Fibroblast of skin of scalp (primary cell): ENCODE measurements at regions not wholly inside any gene's neighbourhood (a gene's known extent, or its start where the extent isn't known, plus 50 kb on each side); places are given as distances from the start of the nearest gene placed in this dataset.

Experiments
- DNase-seq: peaks from one replicate; pipeline ENCODE4 v3.0.0-alpha.2; 2013

DNA sequence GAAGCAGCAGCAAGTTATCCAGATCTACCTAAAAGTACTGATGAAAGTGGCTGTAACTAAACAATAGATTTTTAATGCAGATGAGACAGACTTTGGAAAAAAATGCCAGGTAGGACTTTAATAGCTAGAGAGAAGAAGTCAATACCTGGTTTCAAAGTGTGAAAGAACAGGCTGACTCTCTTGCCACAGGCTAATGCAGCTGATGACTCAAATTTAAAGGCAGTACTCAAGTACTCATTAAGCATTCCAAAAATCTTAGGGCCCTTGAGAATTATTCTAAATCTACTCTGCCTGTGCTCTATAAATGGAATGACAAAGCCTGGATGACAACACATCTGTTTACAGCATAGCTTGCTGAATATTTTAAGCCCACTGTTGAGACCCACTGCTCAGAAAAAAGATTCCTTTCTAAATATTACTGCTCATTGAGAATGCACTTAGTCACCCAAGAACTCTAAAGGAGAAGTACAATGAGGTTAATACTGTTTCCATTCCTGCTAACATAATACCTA is 68.6 kb upstream of the SYT1 start:
- DNase-seq = no peak

DNA sequence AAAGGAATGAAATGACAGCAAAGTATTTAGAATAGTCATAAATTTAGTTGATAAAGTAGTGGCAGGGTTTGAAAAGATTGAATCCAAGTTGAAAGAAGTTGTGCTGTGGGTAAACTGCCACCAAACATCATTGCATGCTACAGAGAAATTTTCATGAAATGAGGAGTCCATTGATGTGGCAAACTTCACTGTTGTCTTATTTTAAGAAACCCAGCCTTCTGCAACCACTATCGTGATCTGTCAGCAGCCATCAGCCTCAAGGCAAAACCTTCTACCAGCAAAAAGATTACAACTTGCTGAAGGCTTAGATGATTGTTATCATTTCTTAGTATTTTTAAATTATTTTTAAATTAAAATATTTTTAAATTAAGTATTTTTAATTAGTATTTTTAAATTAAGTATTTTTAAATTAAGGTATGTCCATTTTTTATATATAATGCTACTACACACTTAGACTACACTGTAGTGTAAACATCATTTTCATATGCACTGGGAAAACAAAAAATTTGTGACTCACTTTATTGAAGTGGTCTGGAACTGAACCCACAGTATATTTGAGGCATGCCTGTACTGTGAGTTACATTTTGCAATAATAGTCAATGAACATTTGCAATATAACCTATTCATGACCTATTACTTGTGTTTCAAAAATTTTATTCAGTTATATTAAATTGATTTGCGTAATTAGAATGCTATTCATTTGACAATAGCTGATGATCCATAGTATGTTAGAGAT is 67.2 kb upstream of the SYT1 start:
- peak; percentile 23 for DNase-seq

GRCh38 chr12:78799649-78800048 is 64.9 kb upstream of the SYT1 start:
- no peak for DNase-seq

DNA sequence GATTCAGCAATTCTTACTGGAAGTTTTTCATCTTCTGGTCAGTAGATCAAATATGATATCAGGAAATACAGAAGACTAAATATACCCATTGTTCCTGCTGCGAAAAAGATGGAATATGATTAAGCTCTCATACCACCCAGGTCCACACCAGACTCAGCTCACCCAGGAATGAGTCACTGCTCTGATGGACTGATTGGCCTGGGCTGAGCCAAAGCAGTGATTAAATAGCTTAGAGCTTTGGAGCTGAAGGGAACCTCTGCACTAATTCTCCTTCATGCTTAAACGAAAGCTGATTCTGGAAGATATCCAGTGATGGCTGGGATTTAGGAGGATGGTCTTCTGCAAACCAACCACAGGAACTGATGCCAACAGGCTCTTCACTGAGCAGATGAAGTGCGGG is 62.0 kb upstream of the SYT1 start:
- peak; percentile 29 for DNase-seq

DNA sequence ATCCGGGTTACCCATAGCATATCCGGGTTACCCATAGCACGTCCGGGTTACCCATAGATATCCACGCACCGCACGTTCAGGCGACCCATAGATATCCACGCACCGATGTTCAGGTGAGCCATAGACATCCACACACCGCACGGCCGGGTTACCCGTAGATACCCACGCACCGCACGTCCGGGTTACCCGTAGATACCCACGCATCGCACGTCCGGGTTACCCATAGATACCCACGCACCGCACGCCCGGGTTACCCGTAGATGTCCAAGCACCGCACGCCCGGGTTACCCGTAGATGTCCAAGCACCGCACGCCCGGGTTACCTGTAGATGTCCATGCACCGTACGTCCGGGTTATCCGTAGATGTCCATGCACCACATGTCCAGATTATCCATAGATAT is 60.3 kb upstream of the SYT1 start:
- no peak for DNase-seq
